DMS 273 (cell line): ENCODE measurements at regions not wholly inside any gene's neighbourhood (a gene's known extent, or its start where the extent isn't known, plus 50 kb on each side); places are given as distances from the start of the nearest gene placed in this dataset.
A peak's percentile ranks its signal among the peaks of the same experiment; 100 is the strongest.

Experiments used
- DNase-seq: peaks from one replicate; lab custom pipeline; 2025; ENCODE audit not compliant: unreplicated experiment; lab: John Stamatoyannopoulos, UW

- DNase-seq: no peak
Observed at GRCh38 chr5:15266229-15266628, 233.8 kb upstream of the FBXL7 start.

GRCh38 chr5:15263942-15264341 is 236.0 kb upstream of the FBXL7 start:
- no peak for DNase-seq

DNA sequence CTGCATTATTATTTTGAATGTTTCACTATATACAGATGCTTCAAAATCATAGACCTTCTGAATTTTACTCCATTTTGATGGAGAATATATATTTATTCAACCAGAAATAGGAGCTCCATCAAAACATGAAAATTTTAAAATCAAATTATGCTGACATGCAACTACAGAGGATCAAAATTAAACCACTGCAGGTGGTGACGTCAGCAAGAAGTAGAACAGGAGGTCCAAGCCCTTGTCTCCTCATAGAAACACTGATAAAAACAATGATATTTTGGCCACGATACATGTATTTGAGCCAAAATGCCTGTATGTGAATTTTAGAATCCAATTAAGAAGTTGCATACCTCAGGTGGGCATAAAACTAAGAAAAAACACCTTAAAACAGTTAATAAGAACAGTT is 236.6 kb upstream of the FBXL7 start:
- no peak for DNase-seq

DNA sequence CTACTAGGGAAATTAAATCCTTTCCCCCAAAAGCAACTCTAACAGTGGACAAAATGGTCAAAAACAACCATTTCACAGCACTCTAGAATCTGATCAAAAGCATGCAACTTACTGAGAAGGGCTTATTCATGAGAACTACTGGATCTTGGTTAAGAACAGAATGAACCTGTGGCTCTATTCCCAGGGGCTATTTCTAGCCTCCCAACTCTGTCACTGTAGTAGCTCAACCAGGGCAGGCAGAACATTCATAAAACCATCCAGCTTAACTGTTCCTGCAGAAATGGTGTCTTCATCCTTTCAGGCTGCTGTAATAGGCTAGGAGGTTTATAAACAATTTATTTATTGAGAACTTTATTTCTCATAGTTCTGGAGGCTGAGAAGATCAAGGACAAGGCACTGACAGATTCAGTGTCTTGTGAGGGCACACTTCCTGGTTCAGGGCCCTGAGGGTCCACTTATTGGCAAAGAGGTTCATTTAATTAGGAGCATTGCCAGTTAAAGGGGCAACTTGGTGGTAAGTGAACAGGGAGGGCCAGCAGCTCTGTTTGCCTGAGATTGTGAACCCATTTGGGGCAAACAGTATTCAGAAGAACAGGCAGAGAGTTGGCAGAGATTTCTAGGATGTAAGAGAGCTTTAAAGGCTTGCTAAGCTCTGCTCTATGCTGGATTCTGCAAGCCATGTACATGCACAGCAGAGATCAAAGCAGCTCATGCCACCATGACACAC is 238.5 kb upstream of the FBXL7 start:
- DNase-seq: no peak

GRCh38 chr5:15260356-15261268 is 239.4 kb upstream of the FBXL7 start:
- DNase-seq: peak; percentile 53

DNA sequence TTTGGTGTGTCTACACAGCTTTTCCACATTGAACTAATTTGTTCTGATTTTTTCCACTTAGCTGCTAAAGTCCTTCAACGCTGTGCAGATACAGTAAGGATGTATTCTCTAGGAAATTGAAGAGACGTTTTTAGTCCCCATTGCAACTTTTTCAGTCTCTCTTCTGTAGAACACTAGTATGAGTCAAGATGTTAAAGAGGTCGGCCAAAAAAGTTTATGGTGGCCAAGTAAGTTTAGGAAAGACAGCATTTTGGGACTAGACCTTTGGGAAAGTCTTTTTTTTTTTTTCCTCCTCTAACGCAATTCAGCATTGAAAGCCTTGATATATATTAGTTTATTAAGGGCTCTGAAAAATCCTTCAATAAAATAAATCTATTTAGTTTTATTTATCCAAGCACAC is 243.5 kb upstream of the FBXL7 start:
- no peak for DNase-seq

DNA sequence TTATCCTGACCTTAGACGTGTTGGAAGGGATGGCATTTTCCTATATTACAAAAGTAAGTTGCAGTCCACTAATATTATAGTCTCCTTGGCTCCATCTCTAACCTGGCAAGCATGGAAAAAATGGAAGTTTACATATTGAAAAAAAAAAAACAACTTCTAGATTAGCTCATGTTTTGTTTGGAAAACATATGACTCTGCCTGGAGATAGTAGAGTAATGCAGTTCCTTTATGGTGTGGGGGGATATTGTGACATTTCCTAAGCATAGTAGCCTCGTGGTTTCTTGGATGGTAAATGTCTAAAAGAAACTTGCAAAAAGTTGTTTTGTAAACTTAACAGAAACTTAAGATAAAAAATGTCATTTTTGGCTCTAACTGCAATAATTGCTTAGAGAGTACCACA is 244.4 kb upstream of the FBXL7 start:
- no peak for DNase-seq

DNA sequence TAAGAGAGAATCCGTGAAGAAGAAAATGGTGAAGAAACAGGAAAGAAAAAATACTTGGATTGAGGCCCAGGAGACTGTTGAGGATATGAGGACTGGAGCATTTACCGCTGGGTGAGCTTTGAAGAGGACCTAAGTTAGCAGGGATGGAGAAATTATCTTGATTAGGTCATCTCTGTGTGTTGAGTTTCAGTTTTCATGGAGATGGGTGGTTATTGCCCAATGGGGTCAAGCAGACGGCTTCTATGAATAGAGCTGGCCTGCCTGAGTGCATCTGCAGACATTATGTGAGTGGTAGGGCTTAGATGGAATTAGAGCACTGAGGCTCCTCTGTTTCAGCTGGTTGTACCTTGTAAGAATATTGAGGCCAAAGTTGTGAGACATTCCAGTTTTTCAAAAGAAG is 245.4 kb upstream of the FBXL7 start:
- DNase-seq: no peak

DNA sequence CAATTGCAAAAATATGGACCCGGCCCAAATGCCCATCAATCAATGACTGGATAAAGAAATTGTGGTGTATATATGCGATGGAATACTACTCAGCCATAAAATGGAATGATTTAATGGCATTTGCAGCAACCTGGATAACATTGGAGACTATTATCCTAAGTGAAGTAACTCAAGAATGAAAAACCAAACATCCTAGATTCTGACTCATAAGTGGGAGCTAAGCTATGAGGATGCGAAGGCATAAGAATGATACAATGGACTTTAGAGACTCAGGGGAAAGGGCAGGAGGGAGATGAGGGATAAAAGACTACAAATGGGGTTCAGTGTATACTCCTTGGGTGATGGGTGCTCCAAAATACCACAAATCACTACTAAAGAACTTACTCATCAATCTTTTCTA is 247.6 kb upstream of the FBXL7 start:
- DNase-seq: no peak

DNA sequence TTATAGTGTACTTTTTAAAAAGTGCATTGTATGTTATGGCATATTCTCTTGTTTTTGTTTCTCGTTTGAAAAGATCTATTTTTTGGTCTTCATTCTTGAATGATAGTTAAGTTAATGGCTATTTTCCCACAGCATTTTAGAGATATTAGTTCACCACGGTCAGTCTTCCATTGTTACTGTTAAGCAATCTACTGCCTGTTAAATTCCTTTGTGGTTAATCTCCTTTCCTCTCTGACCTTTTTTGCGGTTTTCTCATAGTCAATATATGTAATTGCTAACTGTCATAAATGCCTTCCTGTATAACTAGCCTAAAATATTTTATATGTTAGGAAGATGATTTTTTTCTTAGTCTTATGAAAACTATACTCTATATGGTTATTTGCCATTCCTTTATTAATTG is 250.8 kb upstream of the FBXL7 start:
- DNase-seq: no peak

GRCh38 chr5:15248731-15249130 is 251.2 kb upstream of the FBXL7 start:
- no peak for DNase-seq

DNA sequence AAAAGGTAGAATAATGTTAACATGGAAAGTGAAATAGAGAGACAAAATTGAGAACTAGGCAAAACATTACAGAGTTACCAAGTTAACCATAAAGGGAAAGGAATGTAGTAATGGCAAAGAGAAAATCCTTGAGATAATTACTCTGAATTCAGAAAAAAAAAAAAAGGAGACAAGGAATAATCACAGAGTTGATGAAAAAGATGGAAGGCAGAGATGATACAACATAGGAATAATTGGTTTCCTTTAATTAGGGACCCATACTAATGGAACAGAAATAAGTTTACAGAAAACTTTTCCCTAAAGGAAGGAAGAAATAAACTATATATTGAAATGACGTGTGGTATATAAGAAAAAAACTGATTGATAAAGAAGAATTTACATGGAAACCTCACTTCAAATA is 254.1 kb upstream of the FBXL7 start:
- no peak for DNase-seq

DNA sequence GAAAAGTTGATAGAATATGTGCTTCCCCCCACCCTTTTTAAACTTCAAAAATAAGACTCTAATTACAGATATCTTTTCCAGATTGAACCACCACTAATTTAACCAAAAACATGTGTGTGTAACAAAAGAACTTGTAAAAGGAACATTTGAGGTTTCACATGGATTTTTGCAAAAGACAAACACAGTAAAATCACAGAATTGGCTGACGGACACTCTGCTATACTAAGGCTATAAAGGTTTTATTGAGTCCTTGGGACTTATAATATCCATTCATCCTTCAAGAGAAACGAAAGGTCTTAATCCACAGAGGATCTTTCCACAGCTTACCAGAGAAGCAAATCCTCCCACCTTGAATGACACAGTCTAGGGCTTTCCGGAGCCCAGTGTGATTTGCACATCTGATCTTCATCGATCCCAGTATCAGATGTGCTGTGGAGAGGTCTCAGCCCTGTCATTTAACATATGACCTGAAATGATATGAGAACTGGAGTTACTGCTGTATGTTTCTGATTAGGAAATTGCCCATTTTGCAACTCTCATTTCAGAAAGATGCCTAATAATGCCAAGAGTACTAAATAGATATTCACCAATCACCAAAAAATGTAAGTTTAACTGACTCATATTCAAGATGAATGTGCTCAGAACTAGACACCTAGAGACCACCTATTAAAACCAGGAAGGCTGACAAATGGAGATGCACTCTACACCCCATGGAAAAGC is 256.5 kb upstream of the FBXL7 start:
- DNase-seq: no peak

- DNase-seq: no peak
Observed at GRCh38 chr5:15241216-15241821, 258.7 kb upstream of the FBXL7 start.

- DNase-seq: no peak
Observed at GRCh38 chr5:15238006-15238405, 262.0 kb upstream of the FBXL7 start.

GRCh38 chr5:15236911-15237508 is 263.0 kb upstream of the FBXL7 start:
- no peak for DNase-seq

GRCh38 chr5:15234911-15235310 is 265.1 kb upstream of the FBXL7 start:
- DNase-seq: no peak

- DNase-seq: no peak
Observed at GRCh38 chr5:15234366-15234765, 265.6 kb upstream of the FBXL7 start.

DNA sequence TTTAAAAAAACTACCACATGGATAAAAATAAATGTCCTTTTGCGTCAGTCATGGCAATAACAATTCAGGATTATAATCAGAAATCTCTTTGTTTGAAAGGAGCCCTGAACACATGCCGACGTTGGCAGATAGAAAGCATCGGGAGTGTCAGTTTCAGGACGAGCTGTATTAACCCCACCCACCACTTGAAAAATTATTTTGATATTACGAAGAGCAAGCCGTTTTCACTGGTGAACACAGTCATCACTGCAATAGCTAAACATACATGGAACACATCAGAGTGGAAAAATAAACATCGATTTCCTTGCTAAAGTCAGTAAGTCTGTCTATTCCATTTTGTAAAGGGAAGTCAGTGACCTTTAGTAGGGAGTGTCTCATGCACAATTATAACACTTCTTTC is 266.4 kb upstream of the FBXL7 start:
- DNase-seq: no peak

DNA sequence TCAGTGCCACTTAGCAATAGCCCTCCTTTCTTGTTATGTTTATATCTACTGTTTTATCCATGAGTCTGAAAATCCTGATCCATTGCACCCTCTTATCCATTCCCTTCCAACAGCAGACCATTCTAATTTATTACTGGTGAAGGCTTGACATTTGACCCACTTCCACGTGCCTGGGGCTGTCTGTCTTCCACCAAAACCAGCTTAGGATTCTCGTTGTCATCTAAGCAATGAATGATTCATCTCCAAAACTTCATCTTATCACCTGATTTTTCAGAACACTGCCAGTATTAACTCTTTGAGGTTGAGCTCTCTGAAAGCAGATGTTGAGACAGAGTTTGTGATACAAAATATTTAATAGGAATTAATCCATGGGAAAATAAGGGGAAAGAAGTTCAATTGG is 277.8 kb upstream of the FBXL7 start:
- no peak for DNase-seq

DNA sequence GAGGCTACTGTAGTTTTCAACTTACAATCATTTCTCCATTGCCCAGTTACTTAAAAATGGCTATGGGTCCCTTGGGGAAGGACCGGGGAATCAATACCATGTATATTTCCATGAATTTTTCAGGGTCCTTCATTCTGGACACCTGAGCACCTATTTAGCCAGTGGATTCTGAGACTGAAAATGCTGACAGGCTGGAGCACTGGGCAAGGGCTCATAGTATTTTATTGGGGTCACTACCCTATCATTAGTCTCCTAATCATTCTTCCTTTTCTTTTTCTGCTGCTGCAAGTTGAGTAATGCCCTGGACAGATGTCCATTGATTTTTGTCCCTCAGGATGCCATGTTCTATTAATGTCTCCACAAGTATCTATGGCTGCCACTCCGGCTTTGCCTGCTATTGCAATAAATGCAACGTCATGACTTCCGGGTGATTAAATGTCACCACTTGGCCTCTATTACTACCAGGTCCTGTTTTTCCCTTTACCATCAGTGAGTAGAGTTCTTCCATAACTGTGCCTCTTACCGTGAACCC is 279.3 kb upstream of the FBXL7 start:
- DNase-seq: no peak
